Upper lobe of right lung (tissue), 1 donor: ENCODE measurements at regions not wholly inside any gene's neighbourhood (a gene's known extent, or its start where the extent isn't known, plus 50 kb on each side); places are given as distances from the start of the nearest gene placed in this dataset.

ENCODE experiments used
- ATAC-seq: fragments of 200-7000 bp; cut with Tn5 transposase; one replicate; pipeline ENCODE4 v1.9.1; 2020; ENCODE audit warnings: mild to moderate bottlenecking, moderate library complexity
- DNase-seq: peaks from one replicate; pipeline ENCODE4 v3.0.0-alpha.2; 2020
- H3K27ac ChIP-seq: fragments of 200-600 bp; one replicate; pipeline ENCODE4 v1.8.0; 2022
- H3K27me3 ChIP-seq: fragments of 200-600 bp; one replicate; pipeline ENCODE4 v1.8.0; 2022; ENCODE audit warnings: mild to moderate bottlenecking
- H3K36me3 ChIP-seq: fragments of 200-600 bp; one replicate; pipeline ENCODE4 v1.8.0; 2022
- H3K4me1 ChIP-seq: fragments of 200-600 bp; one replicate; pipeline ENCODE4 v1.8.0; 2022
- H3K4me3 ChIP-seq: fragments of 200-600 bp; one replicate; pipeline ENCODE4 v1.8.0; 2022; ENCODE audit warnings: mild to moderate bottlenecking
- H3K9me3 ChIP-seq: fragments of 200-600 bp; one replicate; pipeline ENCODE4 v1.8.0; 2022
- CTCF ChIP-seq: fragments of 200-600 bp; IDR thresholded peaks from one replicate; pipeline ENCODE4 v1.8.0; 2022; ENCODE audit warnings: antibody characterized with exemption
- intact Hi-C: fragments of 100-400 bp; cut with DNase I; formaldehyde crosslinking; loops from one replicate; pipeline ENCODE4 v1.11.0; 2022
- donor health status: DM: no; HTN: yes; CAD: no; lungs with severe emphysema.

DNA sequence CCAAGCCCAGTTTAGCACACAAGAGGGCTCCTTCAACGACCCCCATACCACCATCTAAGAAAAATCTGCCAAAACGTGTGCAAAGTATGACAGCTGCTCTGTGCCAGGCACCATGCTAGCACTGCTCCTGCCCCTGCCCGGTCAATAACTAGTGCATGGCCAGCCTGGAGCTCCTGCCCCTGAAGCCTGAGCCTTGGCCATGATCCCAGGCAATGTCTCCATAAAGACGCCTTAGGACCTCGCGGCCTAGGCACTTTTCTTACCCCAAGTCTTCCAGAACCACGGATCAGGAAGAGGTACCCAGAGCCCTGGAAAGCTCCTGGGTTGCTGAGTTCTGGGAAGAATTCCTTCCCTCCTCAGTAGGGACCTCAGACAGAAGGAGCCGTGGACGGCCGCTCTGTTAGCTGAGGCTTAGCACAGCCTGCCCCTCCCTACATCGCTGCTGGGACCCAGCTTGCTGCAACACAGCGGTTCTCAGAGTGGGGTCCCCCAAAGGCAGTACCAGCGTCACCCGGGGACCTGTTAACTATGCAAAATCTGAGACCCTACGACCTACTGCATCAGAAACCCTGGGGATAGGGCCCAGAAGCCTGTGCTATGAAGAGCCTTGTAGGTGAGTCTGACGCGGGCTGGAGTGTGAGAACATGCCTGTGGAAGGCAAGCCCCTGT is 117.8 kb upstream of the TWIST2 start:
- no peaks in the 10 kb centered on the region for H3K36me3 ChIP-seq
- TF ChIP-seq CTCF, result no peak
- peaks cover 12% of the 10 kb centered on the region for H3K4me1 ChIP-seq
- no peaks in the 10 kb centered on the region for H3K9me3 ChIP-seq
- no peak overlapping the region for H3K4me3 ChIP-seq
- intact Hi-C loops, result no loop called here
- ATAC-seq, result no peak
- H3K27ac ChIP-seq, result peak overlapping the region; percentile 81
- no peak for DNase-seq
- H3K27me3 ChIP-seq, result no peaks in the 10 kb centered on the region

DNA sequence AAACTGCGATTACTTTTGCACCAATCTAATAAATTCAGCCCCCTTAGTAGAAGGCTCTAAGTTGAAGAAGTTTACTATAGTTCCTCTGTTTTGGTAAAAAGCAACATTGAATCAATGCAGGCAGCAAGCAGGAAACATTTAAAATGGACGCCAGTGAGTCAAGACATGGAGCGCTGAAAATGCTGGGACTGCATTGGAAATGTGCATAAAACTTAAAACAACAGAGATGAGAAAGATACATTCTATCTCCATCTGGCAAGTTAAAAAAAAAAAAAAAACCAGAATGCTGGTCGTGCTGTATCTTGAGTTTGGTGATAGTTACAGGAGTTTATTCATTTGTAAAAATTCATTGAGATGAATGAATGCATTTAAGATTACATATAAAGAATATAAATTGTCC is 117.0 kb upstream of the TWIST2 start:
- no peak for TF ChIP-seq CTCF
- no peaks in the 10 kb centered on the region for H3K27me3 ChIP-seq
- no peak for ATAC-seq
- intact Hi-C loops, result no loop called here
- no peaks in the 10 kb centered on the region for H3K36me3 ChIP-seq
- no peak for DNase-seq
- H3K4me1 ChIP-seq, result peaks cover 12% of the 10 kb centered on the region
- H3K9me3 ChIP-seq, result no peaks in the 10 kb centered on the region
- H3K4me3 ChIP-seq, result no peak overlapping the region
- H3K27ac ChIP-seq, result no peak overlapping the region

- H3K27ac ChIP-seq, result no peak overlapping the region
- peaks cover 12% of the 10 kb centered on the region for H3K4me1 ChIP-seq
- no peak overlapping the region for H3K4me3 ChIP-seq
- DNase-seq, result no peak
- H3K9me3 ChIP-seq, result no peaks in the 10 kb centered on the region
- intact Hi-C loops, result no loop called here
- TF ChIP-seq CTCF, result no peak
- ATAC-seq, result peak; percentile 19
- H3K27me3 ChIP-seq, result no peaks in the 10 kb centered on the region
- H3K36me3 ChIP-seq, result no peaks in the 10 kb centered on the region
Measured at GRCh38 chr2:238731961-238732360, 115.9 kb upstream of the TWIST2 start.

GRCh38 chr2:238738917-238739316 is 109.0 kb upstream of the TWIST2 start:
- no peaks in the 10 kb centered on the region for H3K36me3 ChIP-seq
- no peaks in the 10 kb centered on the region for H3K9me3 ChIP-seq
- no peaks in the 10 kb centered on the region for H3K27me3 ChIP-seq
- no peak for DNase-seq
- intact Hi-C loops, result no loop called here
- H3K27ac ChIP-seq, result no peak overlapping the region
- TF ChIP-seq CTCF, result no peak
- H3K4me1 ChIP-seq, result no peaks in the 10 kb centered on the region
- no peak for ATAC-seq
- no peak overlapping the region for H3K4me3 ChIP-seq

DNA sequence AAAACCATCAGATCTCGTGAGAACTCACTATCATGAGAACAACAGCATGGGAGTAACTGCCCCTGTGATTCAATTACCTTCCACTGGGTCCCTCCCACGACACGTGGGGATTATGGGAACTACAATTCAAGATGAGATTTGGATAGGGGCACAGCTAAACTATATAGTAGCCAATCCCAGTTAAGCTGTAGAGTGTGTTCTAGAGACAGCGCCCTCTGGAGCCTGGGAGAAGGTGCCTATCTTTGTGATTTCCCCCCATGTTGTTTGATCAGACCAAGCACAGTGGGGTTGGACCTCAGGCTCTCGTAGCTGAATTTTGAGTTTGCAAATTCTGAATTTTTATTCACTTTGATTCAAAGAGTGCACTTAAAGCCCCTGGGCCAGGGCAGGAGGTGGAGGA is 108.2 kb upstream of the TWIST2 start:
- intact Hi-C loops, result no loop called here

More for the DNA sequence above, 108.2 kb upstream of the TWIST2 start:
- no peak for TF ChIP-seq CTCF
- ATAC-seq, result no peak
- Histone ChIP-seq H3K4me1 (no peaks in the 10 kb centered on the region), H3K27me3 (no peaks in the 10 kb centered on the region), H3K36me3 (no peaks in the 10 kb centered on the region), H3K27ac (no peak overlapping the region), H3K9me3 (no peaks in the 10 kb centered on the region), H3K4me3 (no peak overlapping the region)
- DNase-seq, result no peak
